Vagina (tissue), 2 donors: ENCODE measurements at regions not wholly inside any gene's neighbourhood (a gene's known extent, or its start where the extent isn't known, plus 50 kb on each side); places are given as distances from the start of the nearest gene placed in this dataset.

Experiments used
- DNase-seq, 2 donors: peaks; one replicate each; pipeline ENCODE4 v3.0.0-alpha.2; 2017; ENCODE audit errors: extremely low spot score in 2 of 2
- H3K27ac ChIP-seq: fragments of 200-600 bp; sonication (generic); one replicate; pipeline ENCODE4 v1.5.1; 2019
- H3K27me3 ChIP-seq: fragments of 200-600 bp; sonication (generic); one replicate; pipeline ENCODE4 v1.5.1; 2019
- H3K36me3 ChIP-seq, 2 donors: fragments of 200-600 bp; sonication (generic); one replicate each; pipeline ENCODE4 v1.5.1; 2017 to 2019
- H3K4me1 ChIP-seq: fragments of 200-600 bp; sonication (generic); one replicate; pipeline ENCODE4 v1.5.1; 2019
- H3K4me3 ChIP-seq, 2 donors: fragments of 200-600 bp; sonication (generic); 1 replicate in 1 of 2; 2 replicates in 1 of 2; pipeline ENCODE4 v1.5.1; 2016 to 2019
- H3K9me3 ChIP-seq: fragments of 200-600 bp; sonication (generic); one replicate; pipeline ENCODE4 v1.5.1; 2019
- CTCF ChIP-seq, 3 experiments: fragments of 450-650 bp in 2 of 3; fragments of 200-600 bp in 1 of 3; sonication (generic) in 1 of 3; IDR thresholded peaks; one replicate each; pipeline ENCODE4 v1.5.1; 2017 to 2019; ENCODE audit warnings: antibody characterized with exemption in 3 of 3, mild to moderate bottlenecking in 2 of 3, moderate library complexity in 2 of 3
- POLR2A ChIP-seq, 2 donors: fragments of 450-650 bp; IDR thresholded peaks; one replicate each; pipeline ENCODE4 v1.6.1; 2017; ENCODE audit warnings: antibody characterized with exemption in 2 of 2, mild to moderate bottlenecking in 2 of 2, moderate library complexity in 2 of 2
- POLR2AphosphoS5 ChIP-seq, 2 donors: sonication (generic); formaldehyde crosslinking; IDR thresholded peaks; one replicate each; pipeline ENCODE4 v1.9.0; 2017; ENCODE audit warnings: antibody characterized with exemption in 2 of 2, mild to moderate bottlenecking in 2 of 2, low read depth in 1 of 2; ENCODE audit not compliant: insufficient read depth in 1 of 2
- intact Hi-C: fragments of 100-400 bp; cut with DNase I; formaldehyde crosslinking; loops from one replicate; pipeline ENCODE4 v1.15.1; 2023

GRCh38 chr15:94921936-94922335, 690.6 kb downstream of the MCTP2 start:
- intact Hi-C loops = no loop called here
- Histone ChIP-seq H3K27ac (no peak overlapping the region), H3K4me3 (no peak overlapping the region)

GRCh38 chr15:94924057-94924456, 692.7 kb downstream of the MCTP2 start:
- intact Hi-C loops = no loop called here
- no peaks in the 10 kb centered on the region for H3K36me3 ChIP-seq
- H3K4me3 ChIP-seq = no peak overlapping the region
- DNase-seq = no peak
- H3K4me1 ChIP-seq = no peaks in the 10 kb centered on the region
- no peaks in the 10 kb centered on the region for H3K9me3 ChIP-seq
- no peaks in the 10 kb centered on the region for H3K27me3 ChIP-seq
- TF ChIP-seq POLR2A (IDR thresholded peaks at IDR 0.05) (no peak), POLR2AphosphoS5 (IDR thresholded peaks at IDR 0.05; ENCODE audit: insufficient read depth in 1 of 2, low read depth in 1 of 2) (no peak), CTCF (IDR thresholded peaks at IDR 0.05) (no peak)
- H3K27ac ChIP-seq = no peak overlapping the region

More at GRCh38 chr15:94921936-94922335, 690.6 kb downstream of the MCTP2 start:
- no peak for TF ChIP-seq POLR2AphosphoS5 (IDR thresholded peaks at IDR 0.05; ENCODE audit: insufficient read depth in 1 of 2, low read depth in 1 of 2)
- TF ChIP-seq CTCF (IDR thresholded peaks at IDR 0.05) = no peak
- no peak for TF ChIP-seq POLR2A (IDR thresholded peaks at IDR 0.05)
- Histone ChIP-seq H3K36me3 (no peaks in the 10 kb centered on the region), H3K4me1 (no peaks in the 10 kb centered on the region), H3K27me3 (no peaks in the 10 kb centered on the region), H3K9me3 (no peaks in the 10 kb centered on the region)
- DNase-seq = no peak

DNA sequence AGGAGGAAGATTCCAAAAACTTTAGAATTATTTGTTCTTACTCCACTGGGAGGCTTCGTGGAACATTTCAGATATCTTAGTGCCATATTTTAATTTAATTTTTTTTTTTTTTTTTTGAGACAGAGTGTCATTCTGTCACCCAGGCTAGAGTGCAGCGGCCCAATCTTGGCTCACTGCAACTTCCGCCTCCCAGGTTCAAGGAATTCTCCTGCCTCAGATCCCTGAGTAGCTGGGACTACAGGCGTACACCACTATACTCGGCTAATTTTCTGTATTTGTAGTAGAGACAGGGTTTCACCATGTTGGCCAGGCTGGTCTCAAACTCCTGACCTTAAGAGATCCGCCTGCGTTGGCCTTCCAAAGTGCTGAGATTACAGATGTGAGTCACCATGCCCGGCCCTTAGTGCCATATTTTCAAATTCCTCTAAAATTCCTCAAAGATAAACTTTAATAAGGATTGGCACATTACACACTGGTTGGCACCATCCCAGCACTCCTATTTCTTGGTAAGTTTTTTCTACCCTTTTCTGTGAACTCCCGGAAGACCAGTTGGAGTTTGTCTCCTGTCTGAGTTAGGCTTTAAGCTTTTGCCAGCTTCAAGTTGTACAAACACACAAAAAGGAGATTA, 693.7 kb downstream of the MCTP2 start:
- no peaks in the 10 kb centered on the region for H3K36me3 ChIP-seq
- intact Hi-C loops = no loop called here
- no peak for DNase-seq
- H3K4me3 ChIP-seq = no peak overlapping the region
- no peak for TF ChIP-seq POLR2AphosphoS5 (IDR thresholded peaks at IDR 0.05; ENCODE audit: insufficient read depth in 1 of 2, low read depth in 1 of 2)
- TF ChIP-seq CTCF (IDR thresholded peaks at IDR 0.05) = no peak
- no peak for TF ChIP-seq POLR2A (IDR thresholded peaks at IDR 0.05)
- H3K27me3 ChIP-seq = no peaks in the 10 kb centered on the region
- no peaks in the 10 kb centered on the region for H3K9me3 ChIP-seq
- H3K27ac ChIP-seq = no peak overlapping the region
- no peaks in the 10 kb centered on the region for H3K4me1 ChIP-seq

- H3K27ac ChIP-seq = no peak overlapping the region
- no peaks in the 10 kb centered on the region for H3K36me3 ChIP-seq
- intact Hi-C loops = no loop called here
- no peaks in the 10 kb centered on the region for H3K4me1 ChIP-seq
- TF ChIP-seq CTCF (IDR thresholded peaks at IDR 0.05) = no peak
- no peak for TF ChIP-seq POLR2A (IDR thresholded peaks at IDR 0.05)
- no peak for TF ChIP-seq POLR2AphosphoS5 (IDR thresholded peaks at IDR 0.05; ENCODE audit: insufficient read depth in 1 of 2, low read depth in 1 of 2)
- H3K27me3 ChIP-seq = no peaks in the 10 kb centered on the region
- H3K4me3 ChIP-seq = no peak overlapping the region
- DNase-seq = no peak
- H3K9me3 ChIP-seq = no peaks in the 10 kb centered on the region
These were observed 694.3 kb downstream of the MCTP2 start for GRCh38 chr15:94925680-94926079.

DNA sequence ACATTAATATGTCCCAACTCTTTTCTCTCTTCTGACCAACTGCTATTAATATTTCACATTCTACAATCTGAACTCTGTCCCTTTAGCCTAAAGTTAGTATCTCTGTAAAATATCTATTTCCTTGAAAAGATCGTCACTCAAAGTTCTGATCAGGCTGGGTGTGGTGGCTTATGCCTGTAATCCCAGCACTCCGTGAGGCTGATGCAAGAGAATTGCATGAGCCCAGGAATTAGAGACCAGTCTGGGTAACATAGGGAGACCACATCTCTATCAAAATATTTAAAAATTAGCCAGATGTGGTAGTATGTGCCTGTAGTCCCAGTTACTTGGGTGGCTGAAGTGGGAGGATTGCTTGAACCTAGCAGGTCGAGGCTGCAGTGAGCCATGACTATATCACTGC, 695.6 kb downstream of the MCTP2 start:
- H3K36me3 ChIP-seq = no peaks in the 10 kb centered on the region
- intact Hi-C loops = no loop called here
- no peaks in the 10 kb centered on the region for H3K9me3 ChIP-seq
- TF ChIP-seq CTCF (IDR thresholded peaks at IDR 0.05) (no peak), POLR2AphosphoS5 (IDR thresholded peaks at IDR 0.05; ENCODE audit: insufficient read depth in 1 of 2, low read depth in 1 of 2) (no peak)
- H3K27ac ChIP-seq = no peak overlapping the region
- no peaks in the 10 kb centered on the region for H3K27me3 ChIP-seq
- DNase-seq = no peak
- no peaks in the 10 kb centered on the region for H3K4me1 ChIP-seq
- no peak overlapping the region for H3K4me3 ChIP-seq
